Neuronal stem cell (in vitro differentiated cells): ENCODE measurements at regions not wholly inside any gene's neighbourhood (a gene's known extent, or its start where the extent isn't known, plus 50 kb on each side); places are given as distances from the start of the nearest gene placed in this dataset.

Experiments used
- DNase-seq: peaks from one replicate; pipeline ENCODE4 v3.0.0-alpha.2; 2013; ENCODE audit warnings: low spot score
- H2AFZ ChIP-seq: one replicate; pipeline ENCODE4 v1.6.1; 2013; ENCODE audit warnings: mild to moderate bottlenecking, low read length, inconsistent platforms
- H2AK5ac ChIP-seq: 2 replicates; pipeline ENCODE4 v1.6.1; 2013; ENCODE audit warnings: low read depth, mild to moderate bottlenecking, inconsistent platforms, low read length, moderate library complexity, mixed read lengths
- H2BK120ac ChIP-seq: 2 replicates; pipeline ENCODE4 v1.6.1; 2013; ENCODE audit warnings: low read depth, mild to moderate bottlenecking, inconsistent platforms, low read length, moderate library complexity, mixed read lengths
- H2BK12ac ChIP-seq: one replicate; pipeline ENCODE4 v1.6.1; 2013; ENCODE audit warnings: low read length, inconsistent platforms
- H2BK15ac ChIP-seq: 2 replicates; pipeline ENCODE4 v1.6.1; 2013; ENCODE audit warnings: mild to moderate bottlenecking, low read length, inconsistent platforms, mixed read lengths
- H2BK5ac ChIP-seq: one replicate; pipeline ENCODE4 v1.6.1; 2013; ENCODE audit warnings: inconsistent platforms, mild to moderate bottlenecking, low read length, moderate library complexity
- H3K14ac ChIP-seq: one replicate; pipeline ENCODE4 v1.6.1; 2013; ENCODE audit warnings: low read length, inconsistent platforms
- H3K18ac ChIP-seq: 2 replicates; pipeline ENCODE4 v1.6.1; 2013; ENCODE audit warnings: low read length, inconsistent platforms
- H3K23ac ChIP-seq: 2 replicates; pipeline ENCODE4 v1.6.1; 2013; ENCODE audit warnings: low read depth, mild to moderate bottlenecking, mixed read lengths, low read length, inconsistent platforms; ENCODE audit not compliant: poor library complexity
- H3K27ac ChIP-seq: replicated peaks from 3 replicates; pipeline ENCODE4 v1.5.1; 2013; ENCODE audit warnings: low read length, inconsistent platforms
- H3K27me3 ChIP-seq, 3 experiments: 2 replicates each; pipeline ENCODE4 v1.6.1; 2013; ENCODE audit warnings: low read length in 3 of 3, mild to moderate bottlenecking in 2 of 3, inconsistent platforms in 1 of 3, low read depth in 1 of 3, mixed read lengths in 1 of 3, moderate library complexity in 1 of 3; ENCODE audit not compliant: control insufficient read depth in 3 of 3, insufficient read depth in 3 of 3
- H3K36me3 ChIP-seq, 2 donors: replicated peaks in 1 of 2; 2 replicates each; pipeline ENCODE4 v1.6.1; 2013; ENCODE audit warnings: low read length in 2 of 2; ENCODE audit not compliant: control insufficient read depth in 2 of 2, insufficient read depth in 2 of 2
- H3K4ac ChIP-seq: 2 replicates; pipeline ENCODE4 v1.6.1; 2013; ENCODE audit warnings: inconsistent platforms, mild to moderate bottlenecking, low read length, moderate library complexity
- H3K4me1 ChIP-seq, 2 donors: 1 replicate in 1 of 2; 2 replicates in 1 of 2; pipeline ENCODE4 v1.6.1; 2013; ENCODE audit warnings: low read length in 2 of 2, low read depth in 1 of 2; ENCODE audit not compliant: control insufficient read depth in 2 of 2, insufficient read depth in 1 of 2
- H3K4me2 ChIP-seq: one replicate; pipeline ENCODE4 v1.6.1; 2013; ENCODE audit warnings: mild to moderate bottlenecking, low read length, inconsistent platforms; ENCODE audit not compliant: insufficient read depth, poor library complexity, severe bottlenecking
- H3K4me3 ChIP-seq, 2 donors: 2 replicates each; pipeline ENCODE4 v1.5.1; 2013; ENCODE audit warnings: low read length in 2 of 2, mild to moderate bottlenecking in 2 of 2, inconsistent platforms in 1 of 2, moderate library complexity in 1 of 2
- H3K79me1 ChIP-seq: one replicate; pipeline ENCODE4 v1.6.1; 2013; ENCODE audit warnings: low read depth, mild to moderate bottlenecking, inconsistent platforms, low read length, moderate library complexity
- H3K9ac ChIP-seq: one replicate; pipeline ENCODE4 v1.6.1; 2013; ENCODE audit warnings: mild to moderate bottlenecking, low read depth, low read length, inconsistent platforms; ENCODE audit not compliant: poor library complexity
- H3K9me3 ChIP-seq, 2 donors: replicated peaks in 1 of 2; 2 replicates each; pipeline versions ENCODE3 to v1.6.1; 2013; ENCODE audit warnings: low read length in 2 of 2, mild to moderate bottlenecking in 2 of 2, inconsistent platforms in 1 of 2, low read depth in 1 of 2, mixed read lengths in 1 of 2, moderate library complexity in 1 of 2; ENCODE audit not compliant: control insufficient read depth in 2 of 2, insufficient read depth in 1 of 2
- H4K8ac ChIP-seq: one replicate; pipeline ENCODE4 v1.6.1; 2013; ENCODE audit warnings: low read depth, mild to moderate bottlenecking, inconsistent platforms, low read length, moderate library complexity
- H4K91ac ChIP-seq: one replicate; pipeline ENCODE4 v1.6.1; 2013; ENCODE audit warnings: low read length, low read depth, mild to moderate bottlenecking, inconsistent platforms; ENCODE audit not compliant: poor library complexity
- WGBS, 2 donors: extraction: QIAGEN DNeasy Blood & Tissue Kit; methylation state at CpG; one replicate each; pipeline ENCODE4 v1.1.7; 2013; ENCODE audit warnings: missing lambda C conversion rate in 2 of 2, mixed read lengths in 1 of 2; ENCODE audit not compliant: insufficient read length in 2 of 2, insufficient replicate concordance in 1 of 2; ENCODE audit errors: extremely low coverage in 2 of 2; 5-methylcytosine and 5-hydroxymethylcytosine counted together

- H3K4ac ChIP-seq: no peak overlapping the region
- no peak overlapping the region for H2BK15ac ChIP-seq
- H3K23ac ChIP-seq: no peak overlapping the region
- DNase-seq: no peak
- no peaks in the 10 kb centered on the region for H3K36me3 ChIP-seq
- no peaks in the 10 kb centered on the region for H3K9me3 ChIP-seq
- no peak overlapping the region for H3K4me3 ChIP-seq
- no peak overlapping the region for H3K4me2 ChIP-seq
- H2BK12ac ChIP-seq: no peak overlapping the region
- H3K14ac ChIP-seq: no peak overlapping the region
- no peak overlapping the region for H3K27ac ChIP-seq
- no peak overlapping the region for H2BK5ac ChIP-seq
- no peak overlapping the region for H4K91ac ChIP-seq
- H3K4me1 ChIP-seq: peaks cover 0 to 8% of the 10 kb centered on the region in 2 donors
- H2AK5ac ChIP-seq: no peak overlapping the region
- no peaks in the 10 kb centered on the region for H3K79me1 ChIP-seq
- no peak overlapping the region for H3K18ac ChIP-seq
- no peak overlapping the region for H3K9ac ChIP-seq
- no CpG with 5 or more reads among the region's 2 CpGs for WGBS, 2 donors
- no peak overlapping the region for H2AFZ ChIP-seq
- H4K8ac ChIP-seq: no peak overlapping the region
- H2BK120ac ChIP-seq: no peak overlapping the region
- H3K27me3 ChIP-seq: no peaks in the 10 kb centered on the region
These were observed 141.3 kb upstream of the ANK3 start for GRCh38 chr10:60531006-60531405.

- peaks cover 0 to 11% of the 10 kb centered on the region in 2 donors for H3K4me1 ChIP-seq
- H2BK5ac ChIP-seq: no peak overlapping the region
These were observed 138.0 kb upstream of the ANK3 start for GRCh38 chr10:60527676-60528075.

GRCh38 chr10:60525716-60526585 lies 136.3 kb upstream of the ANK3 start:
- Histone ChIP-seq H3K14ac (no peak overlapping the region), H3K4me1 (peaks cover 1 to 18% of the 10 kb centered on the region in 2 donors), H3K18ac (no peak overlapping the region), H3K9me3 (peaks cover 0 to 4% of the 10 kb centered on the region in 2 donors), H3K4me2 (no peak overlapping the region), H3K4ac (no peak overlapping the region), H2BK5ac (no peak overlapping the region), H2BK15ac (no peak overlapping the region), H4K91ac (no peak overlapping the region), H3K79me1 (no peaks in the 10 kb centered on the region), H2BK120ac (no peak overlapping the region), H2BK12ac (no peak overlapping the region), H3K9ac (no peak overlapping the region), H3K27me3 (no peaks in the 10 kb centered on the region), H2AFZ (peak overlapping the region; percentile 15), H3K27ac (no peak overlapping the region), H3K36me3 (no peaks in the 10 kb centered on the region), H2AK5ac (no peak overlapping the region), H3K4me3 (no peak overlapping the region), H3K23ac (no peak overlapping the region), H4K8ac (no peak overlapping the region)
- WGBS, 2 donors: no CpG with 5 or more reads among the region's 9 CpGs
- no peak for DNase-seq

More at GRCh38 chr10:60527676-60528075, 138.0 kb upstream of the ANK3 start:
- H3K79me1 ChIP-seq: no peaks in the 10 kb centered on the region
- no peak for DNase-seq
- no peak overlapping the region for H2BK12ac ChIP-seq
- H3K9me3 ChIP-seq: peaks cover 0 to 4% of the 10 kb centered on the region in 2 donors
- no peak overlapping the region for H2BK120ac ChIP-seq
- no peaks in the 10 kb centered on the region for H3K36me3 ChIP-seq
- no CpG with 5 or more reads among the region's 2 CpGs for WGBS, 2 donors
- no peak overlapping the region for H2BK15ac ChIP-seq
- no peak overlapping the region for H3K14ac ChIP-seq
- no peak overlapping the region for H3K4ac ChIP-seq
- no peaks in the 10 kb centered on the region for H3K27me3 ChIP-seq
- H3K23ac ChIP-seq: no peak overlapping the region
- H3K18ac ChIP-seq: no peak overlapping the region
- H2AK5ac ChIP-seq: no peak overlapping the region
- no peak overlapping the region for H3K27ac ChIP-seq
- no peak overlapping the region for H3K4me3 ChIP-seq
- no peak overlapping the region for H3K9ac ChIP-seq
- no peak overlapping the region for H4K8ac ChIP-seq
- H2AFZ ChIP-seq: no peak overlapping the region
- no peak overlapping the region for H3K4me2 ChIP-seq
- no peak overlapping the region for H4K91ac ChIP-seq

GRCh38 chr10:60524541-60524940 lies 134.9 kb upstream of the ANK3 start:
- Histone ChIP-seq H3K36me3 (no peaks in the 10 kb centered on the region), H3K4me1 (peaks cover 1 to 18% of the 10 kb centered on the region in 2 donors), H3K79me1 (no peaks in the 10 kb centered on the region), H3K23ac (no peak overlapping the region), H4K91ac (no peak overlapping the region), H2BK5ac (no peak overlapping the region), H3K4me3 (no peak overlapping the region), H3K4ac (no peak overlapping the region), H2AFZ (no peak overlapping the region), H2BK15ac (no peak overlapping the region), H4K8ac (no peak overlapping the region), H2BK120ac (no peak overlapping the region), H3K9ac (no peak overlapping the region), H2AK5ac (no peak overlapping the region), H3K4me2 (no peak overlapping the region), H3K14ac (no peak overlapping the region), H3K9me3 (peaks cover 0 to 4% of the 10 kb centered on the region in 2 donors), H3K27ac (no peak overlapping the region), H3K18ac (no peak overlapping the region), H2BK12ac (no peak overlapping the region), H3K27me3 (no peaks in the 10 kb centered on the region)
- no peak for DNase-seq
- WGBS, 2 donors: no CpG with 5 or more reads among the region's 4 CpGs
